Small intestine (tissue), 7 donors: ENCODE measurements at regions not wholly inside any gene's neighbourhood (a gene's known extent, or its start where the extent isn't known, plus 50 kb on each side); places are given as distances from the start of the nearest gene placed in this dataset.

ENCODE experiments used
- DNase-seq, 2 donors: peaks; one replicate each; pipeline versions ENCODE4 v3.0.0 to v3.0.0-alpha.2; 2013
- FAIRE-seq: peaks from 2 replicates; lab custom pipeline; 2012; peaks lifted over from hg19 to GRCh38; lab: Jason Lieb, UNC
- H3K27ac ChIP-seq, 3 donors: one replicate each; pipeline ENCODE4 v1.5.1; 2013; ENCODE audit warnings: low read length in 2 of 3, mild to moderate bottlenecking in 2 of 3, control low read depth in 1 of 3, inconsistent platforms in 1 of 3, low read depth in 1 of 3, moderate library complexity in 1 of 3
- H3K27me3 ChIP-seq, 3 donors: one replicate each; pipeline ENCODE4 v1.6.1; 2013; ENCODE audit warnings: low read length in 3 of 3, inconsistent platforms in 1 of 3; ENCODE audit not compliant: control insufficient read depth in 3 of 3, insufficient read depth in 3 of 3
- H3K36me3 ChIP-seq, 3 donors: one replicate each; pipeline ENCODE4 v1.6.1; 2013; ENCODE audit warnings: low read length in 3 of 3, inconsistent platforms in 1 of 3, low read depth in 1 of 3, mild to moderate bottlenecking in 1 of 3, moderate library complexity in 1 of 3; ENCODE audit not compliant: control insufficient read depth in 3 of 3, insufficient read depth in 2 of 3
- H3K4me1 ChIP-seq, 3 donors: one replicate each; pipeline ENCODE4 v1.6.1; 2013; ENCODE audit warnings: low read length in 2 of 3, inconsistent platforms in 1 of 3, low read depth in 1 of 3, mild to moderate bottlenecking in 1 of 3, moderate library complexity in 1 of 3; ENCODE audit not compliant: control insufficient read depth in 3 of 3, insufficient read depth in 2 of 3
- H3K4me3 ChIP-seq, 3 donors: one replicate each; pipeline ENCODE4 v1.5.1; 2013; ENCODE audit warnings: low read length in 3 of 3, control low read depth in 1 of 3, inconsistent platforms in 1 of 3, low read depth in 1 of 3, mild to moderate bottlenecking in 1 of 3, moderate library complexity in 1 of 3
- H3K9me3 ChIP-seq, 2 donors: one replicate each; pipeline ENCODE4 v1.6.1; 2013; ENCODE audit warnings: low read depth in 1 of 2, low read length in 1 of 2; ENCODE audit not compliant: control insufficient read depth in 2 of 2, insufficient read depth in 1 of 2
- WGBS, 3 donors: extraction: QIAGEN DNeasy Blood & Tissue Kit; methylation state at CpG; one replicate each; pipeline ENCODE4 v1.1.7; 2013; 5-methylcytosine and 5-hydroxymethylcytosine counted together
- donor health status: healthy with polysubstance abuse.
- donor health status: control.
- donor health status: control.
- donor health status: Bipolar disorder and iron deficiency.
- donor health status: healthy.

GRCh38 chr21:43302062-43302700 is 124.8 kb downstream of the SIK1 start:
- FAIRE-seq (no peak), DNase-seq (no peak)
- no peaks in the 10 kb centered on the region for H3K9me3 ChIP-seq
- H3K27me3 ChIP-seq = no peaks in the 10 kb centered on the region
- peaks cover 0 to 13% (median 0%) of the 10 kb centered on the region in 3 donors for H3K4me1 ChIP-seq
- H3K27ac ChIP-seq = no peak overlapping the region
- 92 to 93% (median 92%) methylated on average over 23 of the region's 23 CpGs for WGBS, 3 donors
- H3K36me3 ChIP-seq = peaks cover 0 to 6% (median 0%) of the 10 kb centered on the region in 3 donors
- no peak overlapping the region for H3K4me3 ChIP-seq

- H3K9me3 ChIP-seq = peaks cover 0 to 3% of the 10 kb centered on the region in 2 donors
- H3K4me1 ChIP-seq = peaks cover 0 to 18% (median 0%) of the 10 kb centered on the region in 3 donors
- FAIRE-seq = no peak
- no peak overlapping the region for H3K27ac ChIP-seq
- no peak overlapping the region for H3K4me3 ChIP-seq
- peaks cover 0 to 2% (median 0%) of the 10 kb centered on the region in 3 donors for H3K36me3 ChIP-seq
- DNase-seq = no peak
- WGBS, 3 donors = 79 to 89% (median 84%) methylated on average over 19 of the region's 19 CpGs
- no peaks in the 10 kb centered on the region for H3K27me3 ChIP-seq
These were observed 125.4 kb downstream of the SIK1 start for GRCh38 chr21:43301409-43302061.

GRCh38 chr21:43300496-43301408 is 126.2 kb downstream of the SIK1 start:
- Histone ChIP-seq H3K27me3 (no peaks in the 10 kb centered on the region), H3K36me3 (no peaks in the 10 kb centered on the region), H3K9me3 (peaks cover 0 to 11% of the 10 kb centered on the region in 2 donors), H3K27ac (no peak overlapping the region), H3K4me3 (no peak overlapping the region), H3K4me1 (peaks cover 0 to 18% (median 0%) of the 10 kb centered on the region in 3 donors)
- whole genome bisulfite sequencing, 3 donors = 82 to 90% (median 83%) methylated on average over 42 of the region's 42 CpGs
- no peak for DNase-seq
- FAIRE-seq = no peak

- FAIRE-seq (no peak), DNase-seq (peak in 1 of 2 donors; percentile 31)
- Histone ChIP-seq H3K27me3 (no peaks in the 10 kb centered on the region), H3K27ac (no peak overlapping the region), H3K4me1 (peaks cover 0 to 21% (median 0%) of the 10 kb centered on the region in 3 donors), H3K36me3 (peaks cover 0 to 3% (median 0%) of the 10 kb centered on the region in 3 donors), H3K4me3 (no peak overlapping the region), H3K9me3 (peaks cover 0 to 19% of the 10 kb centered on the region in 2 donors)
- 63 to 72% (median 66%) methylated on average over 33 to 34 of the region's 34 CpGs for WGBS, 3 donors
These were observed 127.3 kb downstream of the SIK1 start for GRCh38 chr21:43299441-43300277.

GRCh38 chr21:43298546-43299440 is 128.1 kb downstream of the SIK1 start:
- WGBS, 3 donors = 95 to 96% (median 96%) methylated on average over 55 of the region's 55 CpGs
- Histone ChIP-seq H3K4me3 (no peak overlapping the region), H3K36me3 (peaks cover 0 to 3% (median 0%) of the 10 kb centered on the region in 3 donors), H3K9me3 (peaks cover 0 to 24% of the 10 kb centered on the region in 2 donors), H3K27ac (no peak overlapping the region), H3K4me1 (peaks cover 0 to 25% (median 0%) of the 10 kb centered on the region in 3 donors), H3K27me3 (no peaks in the 10 kb centered on the region)
- FAIRE-seq = no peak
- DNase-seq = no peak

- 87 to 90% (median 88%) methylated on average over 11 of the region's 11 CpGs for WGBS, 3 donors
These were observed 128.9 kb downstream of the SIK1 start for GRCh38 chr21:43297989-43298388.

GRCh38 chr21:43297391-43297981 is 128.7 kb downstream of the CRYAA start:
- Histone ChIP-seq H3K36me3 (peaks cover 0 to 3% (median 0%) of the 10 kb centered on the region in 3 donors), H3K27ac (peak overlapping the region in 1 of 3 donors; percentile 65), H3K27me3 (no peaks in the 10 kb centered on the region), H3K4me1 (peaks cover 0 to 25% (median 0%) of the 10 kb centered on the region in 3 donors), H3K9me3 (peaks cover 0 to 26% of the 10 kb centered on the region in 2 donors), H3K4me3 (no peak overlapping the region)
- FAIRE-seq (no peak), DNase-seq (peak in 1 of 2 donors; percentile 85)
- WGBS, 3 donors = 73 to 78% (median 77%) methylated on average over 18 of the region's 18 CpGs

More at GRCh38 chr21:43297989-43298388, 128.9 kb downstream of the SIK1 start:
- Histone ChIP-seq H3K9me3 (peaks cover 0 to 24% of the 10 kb centered on the region in 2 donors), H3K27me3 (no peaks in the 10 kb centered on the region), H3K27ac (peak overlapping the region in 1 of 3 donors; percentile 65), H3K4me3 (no peak overlapping the region), H3K4me1 (peaks cover 0 to 25% (median 0%) of the 10 kb centered on the region in 3 donors), H3K36me3 (peaks cover 0 to 3% (median 0%) of the 10 kb centered on the region in 3 donors)
- no peak for FAIRE-seq
- no peak for DNase-seq
